Activated CD8-positive, alpha-beta T cell treated with anti-CD3 and anti-CD28 coated beads for 36 hours (primary cell): ENCODE measurements at regions not wholly inside any gene's neighbourhood (a gene's known extent, or its start where the extent isn't known, plus 50 kb on each side); places are given as distances from the start of the nearest gene placed in this dataset.

Experiments used
- ATAC-seq: fragments of 200-7000 bp; cut with Tn5 transposase; one replicate; pipeline ENCODE4 v1.10.0; 2021; ENCODE audit warnings: mild to moderate bottlenecking, moderate library complexity
- CTCF ChIA-PET: fragments of 350-600 bp; sonication (Branson Sonifier 250); formaldehyde crosslinking; loops from one replicate; lab custom pipeline; 2021; ENCODE audit warnings: antibody characterized with exemption; lab: Charles Lee
- POLR2A ChIA-PET: fragments of 350-600 bp; sonication (Branson Sonifier 250); formaldehyde crosslinking; loops from one replicate; lab custom pipeline; 2021; ENCODE audit warnings: antibody characterized with exemption; lab: Charles Lee
- DNase-seq: peaks from one replicate; pipeline ENCODE4 v3.0.0-alpha.2; 2020
- H3K27ac Mint-ChIP-seq: one replicate; pipeline ENCODE4 v1.8.0; 2021; ENCODE audit warnings: mild to moderate bottlenecking, mixed read lengths
- H3K27me3 Mint-ChIP-seq: one replicate; pipeline ENCODE4 v1.8.0; 2021; ENCODE audit warnings: mixed read lengths
- H3K36me3 Mint-ChIP-seq: one replicate; pipeline ENCODE4 v1.8.0; 2021; ENCODE audit warnings: low read depth, mixed read lengths
- H3K4me1 Mint-ChIP-seq: one replicate; pipeline ENCODE4 v1.8.0; 2021; ENCODE audit warnings: low read depth, mixed read lengths
- H3K4me3 Mint-ChIP-seq: one replicate; pipeline ENCODE4 v1.8.0; 2021; ENCODE audit warnings: mild to moderate bottlenecking, moderate library complexity, mixed read lengths
- H3K9me3 Mint-ChIP-seq: one replicate; pipeline ENCODE4 v1.8.0; 2021; ENCODE audit warnings: mixed read lengths
- intact Hi-C: fragments of 100-400 bp; cut with micrococcal nuclease; formaldehyde crosslinking; loops from one replicate; pipeline ENCODE4 v1.10.0; 2022
- TF ChIP-seq, protein P1 (sequence below): fragments of 200-600 bp; IDR thresholded peaks from one replicate; pipeline ENCODE4 v1.8.0; 2022; ENCODE audit warnings: antibody characterized with exemption, mild to moderate bottlenecking

DNA sequence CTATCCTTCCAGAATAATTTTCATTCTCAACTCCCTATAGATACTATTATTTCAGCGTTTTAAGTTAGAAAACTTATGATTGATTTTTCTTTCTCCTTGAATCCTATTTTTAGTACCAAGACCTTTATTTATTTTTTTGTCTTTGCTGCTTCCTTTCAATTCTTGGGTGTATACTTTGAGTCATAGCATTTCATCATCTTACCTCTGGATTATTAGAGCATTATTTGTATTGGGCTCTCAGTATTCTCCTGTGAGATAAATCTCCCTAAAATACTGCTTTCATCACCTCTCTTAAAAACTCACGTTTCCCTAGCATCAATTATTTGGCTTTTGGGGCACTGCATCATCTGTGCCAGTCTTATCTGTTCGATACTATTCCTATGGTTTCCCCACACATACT lies 222.8 kb downstream of the POSTN start:
- ChIA-PET CTCF (no interaction called here), POLR2A (no interaction called here)
- TF ChIP-seq, protein P1, sequence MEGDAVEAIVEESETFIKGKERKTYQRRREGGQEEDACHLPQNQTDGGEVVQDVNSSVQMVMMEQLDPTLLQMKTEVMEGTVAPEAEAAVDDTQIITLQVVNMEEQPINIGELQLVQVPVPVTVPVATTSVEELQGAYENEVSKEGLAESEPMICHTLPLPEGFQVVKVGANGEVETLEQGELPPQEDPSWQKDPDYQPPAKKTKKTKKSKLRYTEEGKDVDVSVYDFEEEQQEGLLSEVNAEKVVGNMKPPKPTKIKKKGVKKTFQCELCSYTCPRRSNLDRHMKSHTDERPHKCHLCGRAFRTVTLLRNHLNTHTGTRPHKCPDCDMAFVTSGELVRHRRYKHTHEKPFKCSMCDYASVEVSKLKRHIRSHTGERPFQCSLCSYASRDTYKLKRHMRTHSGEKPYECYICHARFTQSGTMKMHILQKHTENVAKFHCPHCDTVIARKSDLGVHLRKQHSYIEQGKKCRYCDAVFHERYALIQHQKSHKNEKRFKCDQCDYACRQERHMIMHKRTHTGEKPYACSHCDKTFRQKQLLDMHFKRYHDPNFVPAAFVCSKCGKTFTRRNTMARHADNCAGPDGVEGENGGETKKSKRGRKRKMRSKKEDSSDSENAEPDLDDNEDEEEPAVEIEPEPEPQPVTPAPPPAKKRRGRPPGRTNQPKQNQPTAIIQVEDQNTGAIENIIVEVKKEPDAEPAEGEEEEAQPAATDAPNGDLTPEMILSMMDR: no peak
- no peaks in the 10 kb centered on the region for H3K36me3 Mint-ChIP-seq
- ATAC-seq: no peak
- no peak overlapping the region for H3K27ac Mint-ChIP-seq
- H3K4me1 Mint-ChIP-seq: no peaks in the 10 kb centered on the region
- H3K27me3 Mint-ChIP-seq: no peaks in the 10 kb centered on the region
- no peak for DNase-seq
- peaks cover 1% of the 10 kb centered on the region for H3K9me3 Mint-ChIP-seq
- H3K4me3 Mint-ChIP-seq: no peak overlapping the region
- intact Hi-C loops: no loop called here

DNA sequence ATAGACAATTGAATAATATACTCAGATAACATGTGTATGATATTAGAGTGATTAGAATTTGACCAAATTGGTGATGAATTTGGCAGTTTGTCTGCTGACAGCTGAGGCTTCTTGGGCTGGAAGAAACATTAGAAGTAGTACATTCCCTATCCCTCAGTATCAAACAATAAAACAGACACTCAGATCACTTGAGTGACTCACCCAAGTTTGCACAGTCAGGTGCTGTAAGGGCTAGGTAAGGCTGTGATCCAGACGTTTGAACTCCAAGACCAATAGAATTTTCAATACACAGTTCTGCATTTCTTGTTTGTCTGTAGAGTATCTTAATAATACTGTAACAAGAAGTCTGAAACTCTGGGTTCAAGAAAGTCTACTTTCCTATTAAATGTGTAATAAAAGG lies 223.5 kb downstream of the POSTN start:
- intact Hi-C loops: no loop called here
- H3K27me3 Mint-ChIP-seq: no peaks in the 10 kb centered on the region
- H3K4me3 Mint-ChIP-seq: no peak overlapping the region
- CTCF ChIA-PET: no interaction called here
- H3K4me1 Mint-ChIP-seq: no peaks in the 10 kb centered on the region
- DNase-seq (no peak), ATAC-seq (no peak)
- TF ChIP-seq, protein P1: no peak
- peaks cover 1% of the 10 kb centered on the region for H3K9me3 Mint-ChIP-seq
- no peak overlapping the region for H3K27ac Mint-ChIP-seq
- H3K36me3 Mint-ChIP-seq: no peaks in the 10 kb centered on the region
- POLR2A ChIA-PET: no interaction called here

DNA sequence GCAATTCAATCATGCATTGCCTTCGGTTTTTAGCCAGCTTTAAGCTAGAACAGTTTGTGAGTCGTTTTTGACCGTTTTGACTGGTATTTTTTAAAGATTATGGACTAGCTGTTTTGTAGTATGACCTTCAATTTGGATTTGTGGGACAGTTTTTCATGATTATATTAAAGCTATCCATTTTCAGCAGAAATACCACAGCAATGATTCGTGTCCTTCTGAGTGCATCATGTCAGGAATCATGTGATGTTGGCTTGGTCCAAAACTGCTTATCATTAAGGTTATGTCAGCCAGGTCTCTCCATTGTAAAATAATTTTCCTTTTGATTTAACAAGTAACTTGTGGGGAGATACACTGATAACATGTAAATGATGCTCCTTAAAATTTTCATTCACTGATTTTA lies 229.0 kb downstream of the POSTN start:
- Mint-ChIP-seq H3K4me3 (no peak overlapping the region), H3K4me1 (no peaks in the 10 kb centered on the region), H3K9me3 (peaks cover 1% of the 10 kb centered on the region), H3K36me3 (no peaks in the 10 kb centered on the region), H3K27me3 (no peaks in the 10 kb centered on the region), H3K27ac (no peak overlapping the region)
- intact Hi-C loops: no loop called here
- DNase-seq (no peak), ATAC-seq (no peak)
- ChIA-PET POLR2A (no interaction called here), CTCF (no interaction called here)
- TF ChIP-seq, protein P1: no peak

DNA sequence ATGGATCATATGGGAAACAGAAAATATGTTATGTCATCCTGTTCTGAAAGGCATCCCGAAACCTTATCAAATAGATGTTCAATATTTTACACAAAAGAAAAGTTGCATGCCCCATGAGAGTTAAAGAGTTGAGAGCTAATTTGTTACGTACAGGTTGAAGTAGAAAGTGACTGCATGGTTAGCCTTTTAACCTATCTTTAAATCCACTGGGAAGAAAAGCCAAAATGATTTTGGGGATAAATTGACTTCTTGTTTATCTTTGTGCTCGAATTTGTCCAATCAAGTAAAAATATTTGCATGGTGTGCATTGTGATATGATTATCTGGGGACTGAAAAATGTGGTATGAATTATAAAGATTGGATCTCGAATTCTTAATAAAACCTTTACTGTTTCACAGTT lies 230.1 kb downstream of the POSTN start:
- TF ChIP-seq, protein P1: no peak
- intact Hi-C loops: no loop called here
- Mint-ChIP-seq H3K27me3 (no peaks in the 10 kb centered on the region), H3K27ac (no peak overlapping the region), H3K4me3 (no peak overlapping the region), H3K36me3 (no peaks in the 10 kb centered on the region), H3K4me1 (no peaks in the 10 kb centered on the region), H3K9me3 (no peaks in the 10 kb centered on the region)
- ChIA-PET POLR2A (no interaction called here), CTCF (no interaction called here)
- no peak for ATAC-seq
- no peak for DNase-seq

- ChIA-PET POLR2A (interaction anchor here (0.7 kb wide), 1 partner anchor 1412 kb away, joined by 4 read pairs; no protein-coding TSS in a partner anchor), CTCF (no interaction called here)
- intact Hi-C loops: no loop called here
- Mint-ChIP-seq H3K9me3 (no peaks in the 10 kb centered on the region), H3K27me3 (no peaks in the 10 kb centered on the region), H3K36me3 (no peaks in the 10 kb centered on the region), H3K4me1 (no peaks in the 10 kb centered on the region), H3K27ac (no peak overlapping the region), H3K4me3 (no peak overlapping the region)
- TF ChIP-seq, protein P1: no peak
- no peak for DNase-seq
- no peak for ATAC-seq
Observed at GRCh38 chr13:37366044-37366770, 232.4 kb downstream of the POSTN start.
